DOHH2 (cell line): ENCODE measurements at regions not wholly inside any gene's neighbourhood (a gene's known extent, or its start where the extent isn't known, plus 50 kb on each side); places are given as distances from the start of the nearest gene placed in this dataset.

Source experiments
- H3F3A ChIP-seq: fragments of 200-600 bp; sonication (generic), shearing (Covaris generic); 2 replicates; pipeline ENCODE4 v1.6.0; 2016; ENCODE audit warnings: antibody characterized with exemption, mild to moderate bottlenecking; ENCODE audit not compliant: control insufficient read depth, insufficient read depth
- H3K27ac ChIP-seq: fragments of 200-600 bp; sonication (generic); 2 replicates; pipeline ENCODE4 v1.5.1; 2014; ENCODE audit warnings: low read depth, mild to moderate bottlenecking, low read length, moderate library complexity
- H3K27me3 ChIP-seq: fragments of 200-600 bp; sonication (generic); 2 replicates; pipeline ENCODE4 v1.6.1; 2014; ENCODE audit warnings: mild to moderate bottlenecking, low read length, mixed read lengths; ENCODE audit not compliant: control insufficient read depth
- H3K36me3 ChIP-seq: fragments of 200-600 bp; sonication (generic); 2 replicates; pipeline ENCODE4 v1.6.1; 2014; ENCODE audit warnings: mild to moderate bottlenecking, low read length, moderate library complexity, mixed read lengths; ENCODE audit not compliant: control insufficient read depth
- H3K4me1 ChIP-seq: fragments of 200-600 bp; sonication (generic); 2 replicates; pipeline ENCODE4 v1.6.1; 2014; ENCODE audit warnings: mild to moderate bottlenecking, low read length, mixed read lengths; ENCODE audit not compliant: control insufficient read depth
- H3K4me2 ChIP-seq: fragments of 200-600 bp; sonication (generic); 2 replicates; pipeline ENCODE4 v1.6.0; 2014; ENCODE audit warnings: mild to moderate bottlenecking, low read length, moderate library complexity
- H3K4me3 ChIP-seq: fragments of 200-600 bp; sonication (generic); 2 replicates; pipeline ENCODE4 v1.5.1; 2014; ENCODE audit warnings: mild to moderate bottlenecking, low read length, mixed read lengths
- H3K79me2 ChIP-seq: fragments of 200-600 bp; sonication (generic); 2 replicates; pipeline ENCODE4 v1.6.1; 2014; ENCODE audit warnings: mild to moderate bottlenecking, low read length, mixed read lengths; ENCODE audit not compliant: control insufficient read depth
- H3K9me2 ChIP-seq: fragments of 200-600 bp; sonication (generic); replicated peaks from 2 replicates; pipeline ENCODE4 v1.6.1; 2014; ENCODE audit warnings: mild to moderate bottlenecking, low read length, mixed read lengths; ENCODE audit not compliant: control insufficient read depth
- H3K9me3 ChIP-seq: fragments of 200-600 bp; sonication (generic); 2 replicates; pipeline ENCODE4 v1.6.1; 2014; ENCODE audit warnings: antibody characterized with exemption, low read length, mixed read lengths; ENCODE audit not compliant: control insufficient read depth, insufficient read depth
- H4K20me1 ChIP-seq: fragments of 200-600 bp; sonication (generic); 2 replicates; pipeline ENCODE4 v1.6.0; 2014; ENCODE audit warnings: low read depth, mild to moderate bottlenecking, antibody characterized with exemption, low read length, moderate library complexity; ENCODE audit not compliant: control insufficient read depth, insufficient read depth
- EZH2phosphoT487 ChIP-seq: fragments of 200-600 bp; sonication (generic); IDR thresholded peaks from 2 replicates; pipeline ENCODE4 v1.6.1; 2017; ENCODE audit warnings: borderline replicate concordance, mild to moderate bottlenecking, antibody characterized with exemption, low read length, moderate library complexity, mixed read lengths
- TF ChIP-seq, protein P1 (sequence below): fragments of 200-600 bp; sonication (generic); IDR thresholded peaks from one replicate; pipeline ENCODE4 v1.5.1; 2014; ENCODE audit warnings: antibody characterized with exemption, mild to moderate bottlenecking, low read depth, low read length; ENCODE audit not compliant: poor library complexity, severe bottlenecking

DNA sequence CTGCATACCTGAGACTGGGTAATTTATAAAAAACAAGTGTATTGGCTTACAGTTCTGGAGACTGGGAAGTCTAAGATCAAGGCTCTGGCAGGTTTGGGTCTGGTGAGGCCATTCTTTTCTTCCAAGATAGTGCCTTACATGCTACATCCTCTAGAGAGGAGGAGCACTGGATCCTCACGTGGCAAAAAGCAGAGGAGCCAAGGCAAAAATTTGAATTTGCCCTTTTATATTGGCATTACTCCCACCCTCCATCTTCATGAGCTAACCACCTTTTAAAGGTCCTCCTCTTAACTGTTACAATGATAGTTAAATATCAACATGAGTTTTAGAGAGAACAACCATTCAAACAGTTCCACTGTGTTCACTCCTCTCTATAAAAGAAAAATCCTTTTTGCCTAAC is 286.3 kb upstream of the SEL1L start:
- no peaks in the 10 kb centered on the region for H4K20me1 ChIP-seq
- H3K4me2 ChIP-seq, result no peak overlapping the region
- H3K9me3 ChIP-seq, result no peaks in the 10 kb centered on the region
- no peaks in the 10 kb centered on the region for H3F3A ChIP-seq
- H3K79me2 ChIP-seq, result no peaks in the 10 kb centered on the region
- H3K27me3 ChIP-seq, result no peaks in the 10 kb centered on the region
- TF ChIP-seq EZH2phosphoT487, result no peak
- TF ChIP-seq, protein P1, sequence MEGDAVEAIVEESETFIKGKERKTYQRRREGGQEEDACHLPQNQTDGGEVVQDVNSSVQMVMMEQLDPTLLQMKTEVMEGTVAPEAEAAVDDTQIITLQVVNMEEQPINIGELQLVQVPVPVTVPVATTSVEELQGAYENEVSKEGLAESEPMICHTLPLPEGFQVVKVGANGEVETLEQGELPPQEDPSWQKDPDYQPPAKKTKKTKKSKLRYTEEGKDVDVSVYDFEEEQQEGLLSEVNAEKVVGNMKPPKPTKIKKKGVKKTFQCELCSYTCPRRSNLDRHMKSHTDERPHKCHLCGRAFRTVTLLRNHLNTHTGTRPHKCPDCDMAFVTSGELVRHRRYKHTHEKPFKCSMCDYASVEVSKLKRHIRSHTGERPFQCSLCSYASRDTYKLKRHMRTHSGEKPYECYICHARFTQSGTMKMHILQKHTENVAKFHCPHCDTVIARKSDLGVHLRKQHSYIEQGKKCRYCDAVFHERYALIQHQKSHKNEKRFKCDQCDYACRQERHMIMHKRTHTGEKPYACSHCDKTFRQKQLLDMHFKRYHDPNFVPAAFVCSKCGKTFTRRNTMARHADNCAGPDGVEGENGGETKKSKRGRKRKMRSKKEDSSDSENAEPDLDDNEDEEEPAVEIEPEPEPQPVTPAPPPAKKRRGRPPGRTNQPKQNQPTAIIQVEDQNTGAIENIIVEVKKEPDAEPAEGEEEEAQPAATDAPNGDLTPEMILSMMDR, result no peak
- no peaks in the 10 kb centered on the region for H3K9me2 ChIP-seq
- no peaks in the 10 kb centered on the region for H3K4me1 ChIP-seq
- no peak overlapping the region for H3K4me3 ChIP-seq
- H3K36me3 ChIP-seq, result no peaks in the 10 kb centered on the region
- H3K27ac ChIP-seq, result no peak overlapping the region

DNA sequence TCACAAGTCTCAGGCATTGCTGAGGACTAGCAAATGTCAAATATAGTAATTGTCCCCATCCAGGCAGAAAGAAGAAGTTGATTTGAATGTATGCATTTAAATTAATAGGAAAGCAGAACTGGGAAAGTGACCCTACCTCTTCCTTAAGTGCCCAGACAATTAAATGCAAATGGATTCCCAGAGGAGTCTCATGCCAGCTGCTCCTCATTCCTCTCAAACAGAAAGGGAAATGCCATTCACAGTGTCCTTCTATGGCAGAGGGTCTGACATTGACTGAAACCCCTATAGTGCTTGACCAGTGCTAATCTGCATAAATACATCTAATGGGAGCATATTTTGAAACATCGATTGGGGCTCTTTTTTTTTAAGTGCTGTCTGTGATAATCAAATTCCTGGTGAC is 292.4 kb upstream of the SEL1L start:
- Histone ChIP-seq H3K9me2 (no peaks in the 10 kb centered on the region), H3K36me3 (no peaks in the 10 kb centered on the region), H3K79me2 (no peaks in the 10 kb centered on the region), H3K27me3 (no peaks in the 10 kb centered on the region), H3K27ac (no peak overlapping the region), H4K20me1 (no peaks in the 10 kb centered on the region), H3K9me3 (no peaks in the 10 kb centered on the region; the same call in 1 of the 2 replicates), H3K4me2 (no peak overlapping the region), H3F3A (no peaks in the 10 kb centered on the region), H3K4me1 (no peaks in the 10 kb centered on the region), H3K4me3 (no peak overlapping the region)
- no peak for TF ChIP-seq EZH2phosphoT487
- TF ChIP-seq, protein P1, result no peak

DNA sequence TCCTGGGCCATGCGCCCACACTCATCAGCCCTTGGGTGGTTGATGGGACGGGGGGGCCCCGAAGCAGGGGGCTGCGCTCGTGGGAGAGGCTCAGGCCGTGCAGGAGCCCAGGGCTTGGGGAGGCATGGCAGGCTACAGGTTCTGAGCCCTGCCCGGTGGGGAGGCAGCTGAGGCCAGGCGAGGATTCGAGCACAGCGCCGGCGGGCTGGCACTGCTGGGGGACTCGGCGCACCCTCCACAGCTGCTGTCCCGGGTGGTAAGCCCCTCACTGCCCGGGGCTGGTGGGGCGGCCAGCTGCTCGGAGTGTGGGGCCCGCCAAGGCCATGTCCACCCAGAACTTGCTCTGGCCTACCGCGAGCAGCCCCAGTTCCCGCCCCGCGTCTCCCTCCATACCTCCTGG is 295.8 kb upstream of the SEL1L start:
- Histone ChIP-seq H3K79me2 (no peaks in the 10 kb centered on the region), H4K20me1 (no peaks in the 10 kb centered on the region), H3K9me2 (no peaks in the 10 kb centered on the region), H3K9me3 (no peaks in the 10 kb centered on the region; the same call in 1 of the 2 replicates), H3K4me3 (no peak overlapping the region), H3K4me1 (no peaks in the 10 kb centered on the region), H3K27me3 (no peaks in the 10 kb centered on the region), H3F3A (no peaks in the 10 kb centered on the region), H3K36me3 (no peaks in the 10 kb centered on the region), H3K27ac (no peak overlapping the region), H3K4me2 (no peak overlapping the region)
- TF ChIP-seq, protein P1, result no peak
- no peak for TF ChIP-seq EZH2phosphoT487
